ENCODE measurements at regions not wholly inside any gene's neighbourhood (a gene's known extent, or its start where the extent isn't known, plus 50 kb on each side); places are given as distances from the start of the nearest gene placed in this dataset.

- in situ Hi-C loops (cut with MboI; ENCODE audit: low sequenced_read_pairs): loop anchor here (25.0 kb wide), 1 partner anchor 292 kb away; no protein-coding TSS in a partner anchor
- CTCF ChIA-PET: no interaction called here
These were observed 81.5 kb upstream of the LRIF1 start for GRCh38 chr1:111045033-111045722.

More at GRCh38 chr1:111045033-111045722, 81.5 kb upstream of the LRIF1 start:
- Histone ChIP-seq H3K27ac (ENCODE audit: insufficient read depth, low read length) (no peak overlapping the region), H3K18ac (ENCODE audit: low read depth, low read length) (no peak overlapping the region), H3K14ac (replicated peaks; ENCODE audit: low read depth, low read length) (no peak overlapping the region), H3K56ac (ENCODE audit: extremely low read depth, insufficient read depth, low read length) (no peak overlapping the region), H3K4me1 (ENCODE audit: control insufficient read depth, insufficient read depth, low read length) (no peaks in the 10 kb centered on the region), H4K8ac (ENCODE audit: low read depth in 2 of 2, low read length in 2 of 2) (no peak overlapping the region), H3K4me2 (ENCODE audit: low read depth, low read length) (no peak overlapping the region), H2BK120ac (ENCODE audit: low read depth, low read length) (no peak overlapping the region), H3K23ac (ENCODE audit: low read depth, low read length) (no peak overlapping the region), H2AK5ac (ENCODE audit: low read depth, low read length) (no peak overlapping the region), H2BK15ac (ENCODE audit: low read depth, low read length) (no peak overlapping the region), H3K9me1 (ENCODE audit: insufficient read depth, low read length) (no peaks in the 10 kb centered on the region), H2BK5ac (ENCODE audit: low read depth, low read length, poor library complexity, severe bottlenecking) (no peak overlapping the region), H3K9ac (ENCODE audit: low read depth, low read length) (no peak overlapping the region), H2BK20ac (ENCODE audit: low read depth, low read length) (no peak overlapping the region), H4K5ac (ENCODE audit: low read depth, low read length) (no peak overlapping the region), H3K4ac (ENCODE audit: low read depth, low read length) (no peak overlapping the region), H3K79me1 (ENCODE audit: low read depth in 1 of 2, low read length in 2 of 2) (no peaks in the 10 kb centered on the region), H2AK9ac (replicated peaks; ENCODE audit: low read depth, low read length, poor library complexity) (no peak overlapping the region), H4K91ac (ENCODE audit: insufficient read depth, low read depth, low read length) (no peak overlapping the region), H3K9me3 (ENCODE audit: control insufficient read depth, insufficient read depth, low read length) (no peaks in the 10 kb centered on the region), H3K4me3 (ENCODE audit: insufficient read depth, low read depth, low read length) (no peak overlapping the region), H3K27me3 (ENCODE audit: control insufficient read depth, insufficient read depth, low read length) (no peaks in the 10 kb centered on the region), H2AFZ (replicated peaks; ENCODE audit: low read length, poor library complexity) (no peak overlapping the region), H4K20me1 (ENCODE audit: insufficient read depth, low read length) (no peaks in the 10 kb centered on the region), H3K36me3 (ENCODE audit: control insufficient read depth, insufficient read depth, low read length) (no peaks in the 10 kb centered on the region)
- intact Hi-C loops (cut with micrococcal nuclease) (no loop called here), dilution Hi-C loops (cut with HindIII; ENCODE audit: low sequenced_read_pairs, unreplicated experiment) (no loop called here)
- DNase-seq (no peak), ATAC-seq (ENCODE audit: low read depth) (no peak)
- no peak for TF ChIP-seq NFE2L2 (IDR thresholded peaks at IDR 0.05; ENCODE audit: low read depth, low read length)
- TF ChIP-seq RFX5 (IDR thresholded peaks at IDR 0.05; ENCODE audit: low read depth, low read length): no peak
- TF ChIP-seq MAZ (IDR thresholded peaks at IDR 0.05; ENCODE audit: borderline replicate concordance, low read depth, low read length): no peak
- no peak for TF ChIP-seq RCOR1 (IDR thresholded peaks at IDR 0.05; ENCODE audit: insufficient replicate concordance, low read length)
- TF ChIP-seq RAD21 (IDR thresholded peaks at IDR 0.05; ENCODE audit: low read length): no peak
- no peak for TF ChIP-seq FOS (IDR thresholded peaks at IDR 0.05; ENCODE audit: low read depth, low read length)
- no peak for TF ChIP-seq CEBPB (IDR thresholded peaks at IDR 0.05; ENCODE audit: low read depth, low read length)
- no peak for TF ChIP-seq SMC3 (IDR thresholded peaks at IDR 0.05; ENCODE audit: low read depth, low read length)
- no peak for TF ChIP-seq BHLHE40 (IDR thresholded peaks at IDR 0.05; ENCODE audit: low read depth, low read length)
- no peak for TF ChIP-seq CHD1 (IDR thresholded peaks at IDR 0.05; ENCODE audit: low read depth, low read length)
- TF ChIP-seq ELK1 (IDR thresholded peaks at IDR 0.05; ENCODE audit: borderline replicate concordance, low read depth, low read length): no peak
- TF ChIP-seq USF2 (IDR thresholded peaks at IDR 0.05; ENCODE audit: low read depth, low read length): no peak
- no peak for TF ChIP-seq POLR2A (IDR thresholded peaks at IDR 0.05; ENCODE audit: low read depth, low read length)
- no peak for TF ChIP-seq CTCF (conservative IDR thresholded peaks at IDR 0.05; ENCODE audit: low read depth, low read length)
- TF ChIP-seq MAFK (IDR thresholded peaks at IDR 0.05; ENCODE audit: low read depth, low read length): no peak
- TF ChIP-seq MXI1 (IDR thresholded peaks at IDR 0.05; ENCODE audit: borderline replicate concordance, low read depth, low read length): no peak
- no TSS peak for BruUV-seq (replicated peaks)
- WGBS, 2 experiments (ENCODE audit: extremely low coverage in 2 of 2, insufficient read length in 1 of 2): no CpG with 5 or more reads among the region's 2 CpGs
- POLR2A ChIA-PET (ENCODE audit: unreplicated experiment): no interaction called here

Measured in IMR-90 (cell line).